Stimulated activated CD4-positive, alpha-beta T cell treated with anti-CD3 and anti-CD28 coated beads, TNF-alpha, amount 100 ng/mL, for 24 hours (primary cell): ENCODE measurements at regions not wholly inside any gene's neighbourhood (a gene's known extent, or its start where the extent isn't known, plus 50 kb on each side); places are given as distances from the start of the nearest gene placed in this dataset.

Experiments used
- DNase-seq, 3 experiments: peaks; one replicate each; pipeline ENCODE4 v3.0.0-alpha.2; 2020; ENCODE audit warnings: low read depth in 3 of 3

DNA sequence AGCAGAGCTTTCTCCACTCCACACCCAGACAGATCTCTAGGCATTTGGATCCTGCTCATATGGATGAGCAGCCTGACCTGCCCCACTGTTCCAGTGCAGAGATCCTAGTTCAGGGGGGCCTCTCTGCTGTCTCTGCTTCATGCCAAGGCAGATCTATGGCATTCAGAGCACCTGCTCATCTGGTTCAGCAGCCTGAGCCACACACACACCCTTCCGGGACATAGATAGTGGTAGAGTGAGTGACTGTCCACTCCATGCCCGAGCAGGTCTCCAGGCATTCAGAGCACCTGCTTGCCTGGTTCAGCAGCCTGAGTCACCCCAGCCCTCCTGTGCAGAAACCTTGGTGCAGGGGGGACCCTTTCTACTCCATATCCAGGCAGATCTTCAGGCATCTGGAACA lies 54.3 kb upstream of the ZNF800 start:
- DNase-seq = no peak
